GM12878 (cell line): ENCODE measurements at regions not wholly inside any gene's neighbourhood (a gene's known extent, or its start where the extent isn't known, plus 50 kb on each side); places are given as distances from the start of the nearest gene placed in this dataset.

Experiments
- ATF3 ChIP-seq: IDR thresholded peaks from 2 replicates; pipeline ENCODE4 v1.6.1; 2011; ENCODE audit warnings: low read depth, mild to moderate bottlenecking, low read length, moderate library complexity, borderline replicate concordance; ENCODE audit errors: extremely low read depth
- EP300 ChIP-seq, 2 experiments: fragments of 150-350 bp in 1 of 2; IDR thresholded peaks; 2 replicates each; pipeline ENCODE4 v1.6.1; 2011 to 2012; ENCODE audit warnings: low read depth in 2 of 2, low read length in 2 of 2, borderline replicate concordance in 1 of 2, improper control_type of control experiment in 1 of 2, inconsistent platforms in 1 of 2; ENCODE audit not compliant: control insufficient read depth in 1 of 2
- FOS ChIP-seq: IDR thresholded peaks from 3 replicates; pipeline ENCODE4 v1.6.1; 2011; ENCODE audit warnings: borderline replicate concordance; ENCODE audit not compliant: insufficient read length; ENCODE audit errors: extremely low read depth
- NRF1 ChIP-seq: conservative IDR thresholded peaks from 2 replicates; pipeline ENCODE4 v1.6.1; 2011; ENCODE audit warnings: mild to moderate bottlenecking, low read depth, low read length, improper control_type of control experiment
- PKNOX1 ChIP-seq: fragments of 450-650 bp; IDR thresholded peaks from 2 replicates; pipeline ENCODE4 v1.6.1; 2016; ENCODE audit warnings: mild to moderate bottlenecking
- POLR2A ChIP-seq: IDR thresholded peaks from 2 replicates; pipeline ENCODE4 v1.6.1; 2011; ENCODE audit warnings: low read depth, mild to moderate bottlenecking, low read length
- POLR2AphosphoS5 ChIP-seq: IDR thresholded peaks from 2 replicates; pipeline ENCODE4 v1.6.1; 2011; ENCODE audit warnings: mild to moderate bottlenecking, low read length, inconsistent platforms
- SMC3 ChIP-seq: IDR thresholded peaks from 2 replicates; pipeline ENCODE4 v1.6.1; 2011; ENCODE audit warnings: low read length, improper control_type of control experiment, borderline replicate concordance
- SUPT20H ChIP-seq: IDR thresholded peaks from 2 replicates; pipeline ENCODE4 v1.6.1; 2011; ENCODE audit warnings: low read depth, mild to moderate bottlenecking, low read length, moderate library complexity, borderline replicate concordance; ENCODE audit not compliant: control insufficient read depth
- TAF1 ChIP-seq: IDR thresholded peaks from 2 replicates; pipeline ENCODE4 v1.6.1; 2011; ENCODE audit warnings: mild to moderate bottlenecking, low read depth, low read length, borderline replicate concordance
- ZNF274 ChIP-seq: IDR thresholded peaks from one replicate; pipeline ENCODE4 v1.8.0; 2011; ENCODE audit not compliant: insufficient read length, insufficient read depth

- TF ChIP-seq POLR2A (no peak), PKNOX1 (no peak), ZNF274 (no peak), TAF1 (no peak), SUPT20H (no peak), POLR2AphosphoS5 (no peak), FOS (no peak), ATF3 (no peak), NRF1 (no peak), SMC3 (no peak), EP300 (IDR thresholded peaks at IDR 0.05; ENCODE audit: borderline replicate concordance in 1 of 2, control insufficient read depth in 1 of 2, low read depth in 2 of 2, low read length in 2 of 2) (no peak)
Measured at GRCh38 chrX:12007881-12008280, 130.4 kb upstream of the FRMPD4 start.
